KMS-11 (cell line): ENCODE measurements at regions not wholly inside any gene's neighbourhood (a gene's known extent, or its start where the extent isn't known, plus 50 kb on each side); places are given as distances from the start of the nearest gene placed in this dataset.

Experiments used
- H2AFZ ChIP-seq: fragments of 200-600 bp; sonication (generic); 2 replicates; pipeline ENCODE4 v1.6.1; 2016; ENCODE audit warnings: antibody characterized with exemption, mixed run types, low read depth
- H3K27ac ChIP-seq: fragments of 200-600 bp; sonication (generic); 2 replicates; pipeline ENCODE4 v1.6.1; 2016; ENCODE audit warnings: mild to moderate bottlenecking, mixed run types
- H3K27me3 ChIP-seq: fragments of 200-600 bp; sonication (generic); 2 replicates; pipeline ENCODE4 v1.6.1; 2017; ENCODE audit warnings: mild to moderate bottlenecking, low read depth, mixed run types, moderate library complexity; ENCODE audit not compliant: insufficient read depth
- H3K36me3 ChIP-seq: fragments of 200-600 bp; sonication (generic); 2 replicates; pipeline ENCODE4 v1.6.1; 2017; ENCODE audit warnings: mild to moderate bottlenecking, mixed run types; ENCODE audit not compliant: insufficient read depth
- H3K4me1 ChIP-seq: fragments of 200-600 bp; sonication (generic); 2 replicates; pipeline ENCODE4 v1.6.1; 2016; ENCODE audit warnings: mild to moderate bottlenecking, low read depth, mixed run types; ENCODE audit not compliant: poor library complexity, severe bottlenecking
- H3K4me2 ChIP-seq: fragments of 200-600 bp; sonication (generic); 2 replicates; pipeline ENCODE4 v1.7.0; 2016; ENCODE audit warnings: mild to moderate bottlenecking, mixed run types
- H3K4me3 ChIP-seq: fragments of 200-600 bp; sonication (generic); IDR thresholded peaks from 2 replicates; pipeline ENCODE4 v1.6.1; 2017; ENCODE audit warnings: low read depth, low read length, mixed read lengths; ENCODE audit not compliant: insufficient read depth
- H3K79me2 ChIP-seq: fragments of 200-600 bp; sonication (generic); 2 replicates; pipeline ENCODE4 v1.6.1; 2016; ENCODE audit warnings: low read depth, mixed run types; ENCODE audit not compliant: insufficient read depth
- H3K9ac ChIP-seq: fragments of 200-600 bp; sonication (generic); 2 replicates; pipeline ENCODE4 v1.6.1; 2016; ENCODE audit warnings: mild to moderate bottlenecking, mixed run types
- H4K20me1 ChIP-seq: fragments of 200-600 bp; sonication (generic); 2 replicates; pipeline ENCODE4 v1.6.1; 2016; ENCODE audit warnings: mild to moderate bottlenecking, mixed run types; ENCODE audit not compliant: insufficient read depth
- CTCF ChIP-seq: fragments of 200-600 bp; sonication (generic); conservative IDR thresholded peaks from 2 replicates; pipeline ENCODE4 v1.6.1; 2017; ENCODE audit warnings: low read depth, mild to moderate bottlenecking, antibody characterized with exemption, low read length, moderate library complexity, mixed read lengths

GRCh38 chr6:30801950-30802349 is 57.6 kb upstream of the IER3 start:
- H2AFZ ChIP-seq: no peak overlapping the region

GRCh38 chr6:30800871-30801270 is 56.5 kb upstream of the IER3 start:
- no peak for TF ChIP-seq CTCF
- no peaks in the 10 kb centered on the region for H3K27me3 ChIP-seq
- H3K9ac ChIP-seq: no peak overlapping the region
- H2AFZ ChIP-seq: no peak overlapping the region
- no peak overlapping the region for H3K4me3 ChIP-seq
- no peaks in the 10 kb centered on the region for H3K36me3 ChIP-seq
- no peaks in the 10 kb centered on the region for H3K79me2 ChIP-seq
- no peaks in the 10 kb centered on the region for H4K20me1 ChIP-seq
- no peaks in the 10 kb centered on the region for H3K4me1 ChIP-seq
- H3K4me2 ChIP-seq: no peak overlapping the region
- H3K27ac ChIP-seq: no peak overlapping the region

More at GRCh38 chr6:30801950-30802349, 57.6 kb upstream of the IER3 start:
- no peak overlapping the region for H3K9ac ChIP-seq
- no peaks in the 10 kb centered on the region for H3K79me2 ChIP-seq
- H3K4me2 ChIP-seq: no peak overlapping the region
- H3K4me1 ChIP-seq: no peaks in the 10 kb centered on the region
- no peak for TF ChIP-seq CTCF
- no peaks in the 10 kb centered on the region for H3K27me3 ChIP-seq
- no peaks in the 10 kb centered on the region for H3K36me3 ChIP-seq
- H3K4me3 ChIP-seq: no peak overlapping the region
- H4K20me1 ChIP-seq: no peaks in the 10 kb centered on the region
- H3K27ac ChIP-seq: no peak overlapping the region

- Histone ChIP-seq H3K36me3 (no peaks in the 10 kb centered on the region), H3K79me2 (no peaks in the 10 kb centered on the region), H3K4me2 (no peak overlapping the region), H3K4me3 (no peak overlapping the region), H3K27me3 (no peaks in the 10 kb centered on the region), H3K27ac (no peak overlapping the region), H2AFZ (no peak overlapping the region), H3K9ac (no peak overlapping the region), H3K4me1 (no peaks in the 10 kb centered on the region), H4K20me1 (no peaks in the 10 kb centered on the region)
- TF ChIP-seq CTCF: no peak
Measured at GRCh38 chr6:30799210-30799609, 54.9 kb upstream of the IER3 start.

GRCh38 chr6:30798494-30798893 is 54.1 kb upstream of the IER3 start:
- Histone ChIP-seq H3K4me2 (no peak overlapping the region), H3K9ac (no peak overlapping the region), H3K27ac (no peak overlapping the region), H3K27me3 (no peaks in the 10 kb centered on the region), H3K4me1 (no peaks in the 10 kb centered on the region), H2AFZ (no peak overlapping the region), H3K79me2 (no peaks in the 10 kb centered on the region), H3K36me3 (no peaks in the 10 kb centered on the region), H3K4me3 (no peak overlapping the region), H4K20me1 (no peaks in the 10 kb centered on the region)
- TF ChIP-seq CTCF: no peak
